ENCODE measurements at regions not wholly inside any gene's neighbourhood (a gene's known extent, or its start where the extent isn't known, plus 50 kb on each side); places are given as distances from the start of the nearest gene placed in this dataset.
"Not testable (repeated sequence)": the region's sequence is repeated elsewhere in the genome, so short reads cannot be mapped to it uniquely, and the experiment has no call there.

DNA sequence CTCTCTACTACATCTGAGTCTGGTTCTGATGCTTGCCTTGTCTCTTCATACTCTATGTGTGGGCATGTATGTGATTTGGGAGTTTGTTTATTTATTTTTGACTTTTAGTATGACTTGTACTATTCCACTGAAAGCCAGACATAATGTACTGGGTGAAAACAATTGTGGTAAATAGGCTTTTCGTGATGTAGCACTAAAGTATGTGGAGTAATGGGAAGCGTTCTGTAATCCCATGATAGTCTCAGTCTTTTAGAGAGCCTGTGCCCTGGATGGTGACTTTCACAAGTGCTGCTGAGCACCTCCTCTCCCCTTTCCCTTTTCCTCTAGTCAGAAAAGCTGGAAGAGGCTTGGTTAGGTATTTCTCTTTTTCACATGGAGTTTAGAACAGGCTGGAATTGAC, 85.8 kb upstream of the S1PR3 start:
- Histone ChIP-seq H3K36me3 (ENCODE audit: control insufficient read depth, insufficient read depth, low read length) (no peaks in the 10 kb centered on the region), H3K27ac (ENCODE audit: low read depth, low read length) (no peak overlapping the region), H3K27me3 (ENCODE audit: control insufficient read depth, insufficient read depth, low read length) (no peaks in the 10 kb centered on the region), H3K9me3 (ENCODE audit: control insufficient read depth, insufficient read depth, low read length) (no peaks in the 10 kb centered on the region), H3K9ac (ENCODE audit: low read depth, low read length) (no peak overlapping the region), H3K4me1 (ENCODE audit: control insufficient read depth, insufficient read depth, low read length) (no peaks in the 10 kb centered on the region), H3K4me3 (ENCODE audit: low read depth, low read length) (no peak overlapping the region)

DNA sequence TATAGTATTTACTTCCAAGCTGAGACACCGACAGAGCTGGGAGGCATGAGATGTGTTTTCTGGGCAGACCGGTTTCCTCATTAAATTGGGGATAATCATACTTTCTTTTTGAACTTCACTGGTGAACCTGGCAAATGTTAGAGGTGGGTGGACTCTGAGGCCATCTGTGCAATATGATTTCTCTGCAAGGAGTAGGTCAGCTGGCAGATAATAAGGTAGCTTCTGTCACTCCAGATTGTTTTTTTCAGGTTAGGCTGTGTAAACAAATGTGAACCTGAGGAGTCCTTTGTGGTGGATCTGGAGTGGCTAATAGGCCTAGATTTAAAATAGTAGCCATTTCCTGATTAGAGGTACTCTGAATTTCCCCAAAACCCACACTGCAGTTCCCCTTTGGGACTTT, 75.4 kb upstream of the S1PR3 start:
- no peak overlapping the region for H3K4me3 ChIP-seq (ENCODE audit: low read depth, low read length)

DNA sequence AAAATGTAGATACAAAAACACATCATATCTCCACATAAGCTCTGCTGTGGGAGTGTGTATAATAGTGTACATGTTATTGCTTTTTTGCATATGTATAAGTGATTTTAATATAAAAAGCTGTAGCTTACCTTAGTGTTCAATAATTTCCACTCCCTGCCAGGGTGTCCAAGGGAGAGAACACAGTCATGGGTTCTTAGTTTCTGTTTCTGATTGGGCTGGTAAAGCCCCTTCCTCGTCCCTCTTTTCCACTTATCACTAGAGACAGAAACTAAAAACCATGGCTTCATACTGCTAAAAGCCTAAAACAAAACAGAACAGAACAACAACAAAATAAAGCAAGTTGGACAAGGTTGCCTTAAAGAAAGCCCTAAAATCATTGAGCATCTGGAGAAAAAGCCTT, 74.4 kb upstream of the S1PR3 start:
- H3K4me1 ChIP-seq (ENCODE audit: control insufficient read depth, insufficient read depth, low read length), result no peaks in the 10 kb centered on the region
- H3K9me3 ChIP-seq (ENCODE audit: control insufficient read depth, insufficient read depth, low read length), result peaks cover 15% of the 10 kb centered on the region
- H3K4me3 ChIP-seq (ENCODE audit: low read depth, low read length), result no peak overlapping the region
- no peak overlapping the region for H3K9ac ChIP-seq (ENCODE audit: low read depth, low read length)
- H3K27me3 ChIP-seq (ENCODE audit: control insufficient read depth, insufficient read depth, low read length), result no peaks in the 10 kb centered on the region
- no peaks in the 10 kb centered on the region for H3K36me3 ChIP-seq (ENCODE audit: control insufficient read depth, insufficient read depth, low read length)
- H3K27ac ChIP-seq (ENCODE audit: low read depth, low read length), result no peak overlapping the region

More for the DNA sequence above, 75.4 kb upstream of the S1PR3 start:
- Histone ChIP-seq H3K9me3 (ENCODE audit: control insufficient read depth, insufficient read depth, low read length) (peaks cover 15% of the 10 kb centered on the region), H3K9ac (ENCODE audit: low read depth, low read length) (no peak overlapping the region), H3K4me1 (ENCODE audit: control insufficient read depth, insufficient read depth, low read length) (no peaks in the 10 kb centered on the region), H3K36me3 (ENCODE audit: control insufficient read depth, insufficient read depth, low read length) (no peaks in the 10 kb centered on the region), H3K27ac (ENCODE audit: low read depth, low read length) (no peak overlapping the region), H3K27me3 (ENCODE audit: control insufficient read depth, insufficient read depth, low read length) (no peaks in the 10 kb centered on the region)

DNA sequence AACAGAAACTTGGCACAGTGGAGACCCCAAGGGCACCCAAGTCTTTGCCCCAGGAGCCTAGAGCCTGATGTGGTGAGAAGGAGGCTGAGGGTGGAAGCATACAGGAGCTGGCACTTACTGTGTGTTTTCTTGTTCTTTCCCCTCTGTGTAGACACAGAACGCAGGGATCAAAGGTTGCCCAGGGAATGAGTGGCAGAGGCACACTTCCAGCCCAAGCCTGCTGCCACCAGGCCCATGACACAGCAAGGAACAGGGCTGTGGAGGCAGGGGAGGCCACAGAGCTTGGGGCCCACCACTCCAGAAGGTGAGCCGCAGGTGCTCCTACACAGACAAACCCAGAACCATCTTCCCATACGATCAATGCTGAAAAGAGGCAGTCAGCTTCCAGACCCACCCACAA, 73.9 kb upstream of the S1PR3 start:
- H3K4me1 ChIP-seq (ENCODE audit: control insufficient read depth, insufficient read depth, low read length), result no peaks in the 10 kb centered on the region
- H3K27ac ChIP-seq (ENCODE audit: low read depth, low read length), result no peak overlapping the region
- H3K9ac ChIP-seq (ENCODE audit: low read depth, low read length), result no peak overlapping the region
- H3K4me3 ChIP-seq (ENCODE audit: low read depth, low read length), result no peak overlapping the region
- no peaks in the 10 kb centered on the region for H3K36me3 ChIP-seq (ENCODE audit: control insufficient read depth, insufficient read depth, low read length)
- no peaks in the 10 kb centered on the region for H3K27me3 ChIP-seq (ENCODE audit: control insufficient read depth, insufficient read depth, low read length)
- H3K9me3 ChIP-seq (ENCODE audit: control insufficient read depth, insufficient read depth, low read length), result peaks cover 15% of the 10 kb centered on the region

DNA sequence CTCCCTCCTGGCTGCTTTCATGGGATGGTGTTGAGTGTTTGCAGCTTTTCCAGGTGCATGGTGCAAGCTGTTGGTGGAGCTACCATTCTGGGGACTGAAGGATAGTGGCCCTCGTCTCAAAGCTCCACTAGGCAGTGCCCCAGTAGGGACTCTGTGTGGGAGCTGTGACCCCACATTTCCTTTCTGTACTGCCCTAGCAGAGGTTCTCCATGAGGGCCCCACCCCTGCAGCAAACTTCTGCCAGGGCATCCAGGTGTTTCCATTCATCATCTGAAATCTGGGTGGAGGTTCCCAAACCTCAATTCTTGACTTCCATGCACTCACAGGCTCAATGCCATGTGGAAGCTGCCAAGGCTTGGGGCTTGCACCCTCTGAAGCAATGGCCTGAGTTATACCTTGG, 72.7 kb upstream of the S1PR3 start:
- H3K4me3 ChIP-seq (ENCODE audit: low read depth, low read length); H3K4me1 ChIP-seq (ENCODE audit: control insufficient read depth, insufficient read depth, low read length); H3K27ac ChIP-seq (ENCODE audit: low read depth, low read length); H3K27me3 ChIP-seq (ENCODE audit: control insufficient read depth, insufficient read depth, low read length); H3K36me3 ChIP-seq (ENCODE audit: control insufficient read depth, insufficient read depth, low read length); H3K9ac ChIP-seq (ENCODE audit: low read depth, low read length): not testable (repeated sequence)
- peaks cover 15% of the 10 kb centered on the region for H3K9me3 ChIP-seq (ENCODE audit: control insufficient read depth, insufficient read depth, low read length)

DNA sequence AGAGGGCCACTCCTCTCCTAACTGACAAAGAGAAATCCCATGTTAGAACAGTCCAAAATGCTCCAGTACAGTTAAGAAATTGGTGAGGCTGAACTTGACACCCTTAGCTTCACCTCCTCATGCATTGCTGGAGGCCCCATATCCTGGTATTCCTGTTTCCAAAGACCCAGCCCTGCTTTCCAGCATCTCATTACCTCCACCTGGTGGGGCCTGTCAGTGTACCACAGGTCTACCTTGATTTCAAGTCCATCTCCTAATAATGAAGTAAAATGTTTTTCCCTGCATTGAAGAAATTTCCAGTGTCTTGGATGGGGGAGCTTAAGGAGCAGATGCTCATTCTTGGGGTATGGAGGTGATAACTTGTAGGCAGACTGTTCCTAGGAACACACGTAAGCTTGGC, 70.6 kb upstream of the S1PR3 start:
- no peak overlapping the region for H3K9ac ChIP-seq (ENCODE audit: low read depth, low read length)
- no peak overlapping the region for H3K27ac ChIP-seq (ENCODE audit: low read depth, low read length)
- no peak overlapping the region for H3K4me3 ChIP-seq (ENCODE audit: low read depth, low read length)
- no peaks in the 10 kb centered on the region for H3K27me3 ChIP-seq (ENCODE audit: control insufficient read depth, insufficient read depth, low read length)
- no peaks in the 10 kb centered on the region for H3K36me3 ChIP-seq (ENCODE audit: control insufficient read depth, insufficient read depth, low read length)
- no peaks in the 10 kb centered on the region for H3K4me1 ChIP-seq (ENCODE audit: control insufficient read depth, insufficient read depth, low read length)
- H3K9me3 ChIP-seq (ENCODE audit: control insufficient read depth, insufficient read depth, low read length), result peaks cover 15% of the 10 kb centered on the region

DNA sequence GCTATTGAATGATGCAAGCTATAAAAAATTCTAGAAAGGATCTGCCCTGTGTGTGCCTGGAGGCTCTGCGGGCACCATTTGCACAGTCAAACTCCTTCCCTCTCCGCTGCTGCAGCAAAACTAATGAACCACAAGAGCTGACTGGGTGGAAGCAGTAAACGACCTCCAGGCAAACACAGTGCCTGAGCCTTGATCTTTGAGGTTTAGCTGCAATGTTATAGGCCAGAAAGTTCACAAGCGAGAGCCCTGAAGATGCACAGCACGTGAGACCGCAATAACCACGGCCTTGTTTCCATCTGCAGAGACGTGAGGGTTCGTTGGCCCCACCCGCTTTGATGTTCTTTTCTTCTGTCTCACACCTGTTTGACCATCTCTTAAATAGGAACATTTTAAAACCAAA, 69.2 kb upstream of the S1PR3 start:
- Histone ChIP-seq H3K4me3 (ENCODE audit: low read depth, low read length) (no peak overlapping the region), H3K9me3 (ENCODE audit: control insufficient read depth, insufficient read depth, low read length) (peaks cover 15% of the 10 kb centered on the region), H3K36me3 (ENCODE audit: control insufficient read depth, insufficient read depth, low read length) (no peaks in the 10 kb centered on the region), H3K27ac (ENCODE audit: low read depth, low read length) (no peak overlapping the region), H3K27me3 (ENCODE audit: control insufficient read depth, insufficient read depth, low read length) (no peaks in the 10 kb centered on the region), H3K9ac (ENCODE audit: low read depth, low read length) (no peak overlapping the region), H3K4me1 (ENCODE audit: control insufficient read depth, insufficient read depth, low read length) (no peaks in the 10 kb centered on the region)

DNA sequence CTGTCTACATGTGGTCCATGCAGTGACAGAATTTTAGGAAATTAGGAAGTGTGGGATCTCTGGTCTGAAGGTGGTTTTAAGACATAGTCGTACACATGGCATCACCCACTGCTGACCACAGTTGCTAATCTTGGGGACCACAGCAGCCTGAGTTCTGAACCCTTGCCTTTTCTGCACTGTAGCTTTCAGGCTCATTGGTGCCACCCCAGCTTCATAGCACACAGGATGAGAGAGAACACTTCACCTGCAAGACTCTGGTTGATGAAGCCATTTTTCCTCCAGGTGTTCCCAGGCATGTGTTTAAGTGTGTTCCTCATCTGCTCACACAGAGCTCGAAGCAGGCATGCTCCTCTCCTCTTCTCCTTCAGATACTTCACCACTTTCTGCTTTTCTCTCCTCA, 68.2 kb upstream of the S1PR3 start:
- H3K4me1 ChIP-seq (ENCODE audit: control insufficient read depth, insufficient read depth, low read length), result no peaks in the 10 kb centered on the region
- no peak overlapping the region for H3K4me3 ChIP-seq (ENCODE audit: low read depth, low read length)
- H3K9ac ChIP-seq (ENCODE audit: low read depth, low read length), result no peak overlapping the region
- H3K9me3 ChIP-seq (ENCODE audit: control insufficient read depth, insufficient read depth, low read length), result peaks cover 8% of the 10 kb centered on the region; the same call in 1 of the 2 replicates
- H3K27ac ChIP-seq (ENCODE audit: low read depth, low read length), result no peak overlapping the region
- no peaks in the 10 kb centered on the region for H3K36me3 ChIP-seq (ENCODE audit: control insufficient read depth, insufficient read depth, low read length)
- H3K27me3 ChIP-seq (ENCODE audit: control insufficient read depth, insufficient read depth, low read length), result no peaks in the 10 kb centered on the region

DNA sequence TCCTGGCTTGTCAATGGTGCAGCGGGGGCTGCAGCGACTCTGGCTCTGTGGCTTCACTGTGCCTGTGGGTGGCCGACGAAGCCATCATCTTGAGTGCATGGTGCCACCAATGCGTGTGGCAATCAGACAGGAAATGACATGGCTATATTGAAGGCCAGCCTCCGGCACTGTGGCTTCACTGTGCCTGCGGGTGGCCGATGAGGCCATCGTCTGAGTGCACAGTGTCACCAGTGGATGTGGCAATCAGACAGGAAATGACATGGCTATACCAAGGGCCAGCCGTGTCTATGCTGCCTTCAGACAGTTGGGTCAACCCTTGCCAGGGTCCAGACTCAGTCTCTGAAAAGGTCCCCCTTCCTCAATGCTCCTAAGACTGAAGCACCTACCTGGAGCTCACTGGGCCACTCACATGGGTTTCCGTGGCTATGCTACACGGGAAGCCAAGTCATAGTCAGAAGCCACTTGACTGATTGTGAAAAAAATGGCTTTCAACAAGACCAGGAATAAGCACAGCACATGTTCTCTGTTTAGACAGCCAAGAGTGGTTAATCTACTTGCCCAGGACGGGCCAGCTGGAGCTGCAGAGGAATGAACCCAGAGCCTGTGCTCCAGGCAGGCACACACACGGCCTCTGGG, 67.5 kb upstream of the S1PR3 start:
- Histone ChIP-seq H3K9me3 (ENCODE audit: control insufficient read depth, insufficient read depth, low read length) (peaks cover 3% of the 10 kb centered on the region; the same call in 1 of the 2 replicates), H3K27ac (ENCODE audit: low read depth, low read length) (no peak overlapping the region), H3K27me3 (ENCODE audit: control insufficient read depth, insufficient read depth, low read length) (no peaks in the 10 kb centered on the region), H3K4me3 (ENCODE audit: low read depth, low read length) (no peak overlapping the region), H3K9ac (ENCODE audit: low read depth, low read length) (no peak overlapping the region), H3K4me1 (ENCODE audit: control insufficient read depth, insufficient read depth, low read length) (no peaks in the 10 kb centered on the region), H3K36me3 (ENCODE audit: control insufficient read depth, insufficient read depth, low read length) (no peaks in the 10 kb centered on the region)

DNA sequence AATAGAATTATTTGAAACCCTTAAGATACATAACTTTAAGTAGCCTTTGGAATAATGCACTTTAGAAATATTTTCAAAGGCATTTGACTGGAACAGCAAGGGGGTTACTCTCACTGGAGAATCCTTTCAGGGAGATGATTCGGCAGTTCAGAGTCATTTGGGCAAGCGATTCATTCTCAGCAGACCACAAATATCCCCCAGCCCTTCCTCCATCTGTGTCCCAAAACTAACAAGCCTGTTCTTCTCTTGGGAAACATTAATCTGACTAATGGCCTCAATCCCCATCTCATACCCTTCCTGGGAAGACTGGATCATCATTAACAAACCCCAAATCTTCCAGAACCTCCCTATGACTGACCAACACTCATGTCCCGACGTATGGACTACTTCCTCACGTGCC, 65.8 kb upstream of the S1PR3 start:
- H3K4me1 ChIP-seq (ENCODE audit: control insufficient read depth, insufficient read depth, low read length), result no peaks in the 10 kb centered on the region

DNA sequence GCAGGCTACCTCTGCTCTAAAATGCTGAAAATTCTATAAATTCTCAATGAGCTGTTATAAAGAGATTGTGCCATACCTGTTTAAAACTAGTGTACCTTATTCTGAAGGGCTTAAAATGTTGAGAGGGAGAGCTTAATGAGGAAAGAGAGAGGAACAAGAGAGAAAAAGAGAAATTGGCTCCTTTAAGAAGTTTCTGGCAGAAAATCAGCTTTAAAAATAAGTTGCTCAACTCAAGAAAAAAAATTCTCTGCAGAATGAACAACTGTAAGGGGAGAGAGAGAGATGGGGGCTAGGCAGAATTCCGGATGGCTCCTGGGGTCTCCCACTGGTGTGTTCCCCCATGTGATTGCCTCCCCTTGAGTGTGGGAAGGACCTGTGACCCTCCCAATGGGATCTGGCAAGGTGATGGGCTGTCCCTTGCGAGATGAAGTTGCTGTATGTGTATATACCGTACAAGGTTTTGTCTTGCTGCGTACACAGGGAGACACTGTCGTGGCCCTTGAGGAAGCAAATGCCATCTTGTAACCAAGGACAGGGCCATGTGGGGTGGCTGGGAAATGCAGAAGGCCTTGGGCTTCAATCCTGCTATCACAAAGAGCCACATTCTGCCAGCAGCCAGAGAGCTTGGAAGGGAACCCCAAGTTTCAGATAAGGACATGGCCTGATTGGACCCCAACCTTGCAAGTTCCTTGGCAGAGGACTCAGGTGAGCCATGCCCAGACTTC, 64.3 kb upstream of the S1PR3 start:
- no peak overlapping the region for H3K27ac ChIP-seq (ENCODE audit: low read depth, low read length)
- no peaks in the 10 kb centered on the region for H3K27me3 ChIP-seq (ENCODE audit: control insufficient read depth, insufficient read depth, low read length)
- no peaks in the 10 kb centered on the region for H3K4me1 ChIP-seq (ENCODE audit: control insufficient read depth, insufficient read depth, low read length)
- H3K4me3 ChIP-seq (ENCODE audit: low read depth, low read length), result no peak overlapping the region
- H3K36me3 ChIP-seq (ENCODE audit: control insufficient read depth, insufficient read depth, low read length), result no peaks in the 10 kb centered on the region
- no peak overlapping the region for H3K9ac ChIP-seq (ENCODE audit: low read depth, low read length)
- H3K9me3 ChIP-seq (ENCODE audit: control insufficient read depth, insufficient read depth, low read length), result no peaks in the 10 kb centered on the region

More for the DNA sequence above, 65.8 kb upstream of the S1PR3 start:
- Histone ChIP-seq H3K4me3 (ENCODE audit: low read depth, low read length) (no peak overlapping the region), H3K9ac (ENCODE audit: low read depth, low read length) (no peak overlapping the region), H3K27ac (ENCODE audit: low read depth, low read length) (no peak overlapping the region), H3K36me3 (ENCODE audit: control insufficient read depth, insufficient read depth, low read length) (no peaks in the 10 kb centered on the region), H3K27me3 (ENCODE audit: control insufficient read depth, insufficient read depth, low read length) (no peaks in the 10 kb centered on the region), H3K9me3 (ENCODE audit: control insufficient read depth, insufficient read depth, low read length) (no peaks in the 10 kb centered on the region)
